ENCODE measurements at regions not wholly inside any gene's neighbourhood (a gene's known extent, or its start where the extent isn't known, plus 50 kb on each side); places are given as distances from the start of the nearest gene placed in this dataset.

- no peak for TF ChIP-seq POLR2A (IDR thresholded peaks at IDR 0.05)
- no peak for TF ChIP-seq CTCF (IDR thresholded peaks at IDR 0.05)
These were observed 428.7 kb downstream of the SUCLA2 start for GRCh38 chr13:47572375-47572774.
